ENCODE measurements at regions not wholly inside any gene's neighbourhood (a gene's known extent, or its start where the extent isn't known, plus 50 kb on each side); places are given as distances from the start of the nearest gene placed in this dataset.

GRCh38 chr16:52235186-52235585, 311.8 kb downstream of the TOX3 start:
- no peak for DNase-seq (ENCODE audit: low read depth in 2 of 2)

- DNase-seq (ENCODE audit: low read depth in 2 of 2): no peak
These were observed 312.3 kb downstream of the TOX3 start for GRCh38 chr16:52234626-52235025.

- DNase-seq (ENCODE audit: low read depth in 2 of 2): no peak
These were observed 317.5 kb downstream of the TOX3 start for GRCh38 chr16:52229471-52229870.

- no peak for DNase-seq (ENCODE audit: low read depth in 2 of 2)
These were observed 319.1 kb downstream of the TOX3 start for GRCh38 chr16:52227851-52228250.

GRCh38 chr16:52212841-52213240, 334.1 kb downstream of the TOX3 start:
- no peak for DNase-seq (ENCODE audit: low read depth in 2 of 2)

GRCh38 chr16:52209227-52209626, 337.7 kb downstream of the TOX3 start:
- no peak for DNase-seq (ENCODE audit: low read depth in 2 of 2)

GRCh38 chr16:52203096-52203495, 343.8 kb downstream of the TOX3 start:
- no peak for DNase-seq (ENCODE audit: low read depth in 2 of 2)

GRCh38 chr16:52193441-52193840, 353.5 kb downstream of the TOX3 start:
- no peak for DNase-seq (ENCODE audit: low read depth in 2 of 2)

- peak in 1 of 2 donors; percentile 5 for DNase-seq (ENCODE audit: low read depth in 2 of 2)
These were observed 355.3 kb downstream of the TOX3 start for GRCh38 chr16:52191531-52192134.

GRCh38 chr16:52184336-52184735, 362.6 kb downstream of the TOX3 start:
- no peak for DNase-seq (ENCODE audit: low read depth in 2 of 2)

GRCh38 chr16:52182840-52183239, 364.1 kb downstream of the TOX3 start:
- DNase-seq (ENCODE audit: low read depth in 2 of 2): no peak

GRCh38 chr16:52174168-52174567, 372.8 kb downstream of the TOX3 start:
- no peak for DNase-seq (ENCODE audit: low read depth in 2 of 2)

GRCh38 chr16:52171481-52171880, 375.5 kb downstream of the TOX3 start:
- DNase-seq (ENCODE audit: low read depth in 2 of 2): no peak

GRCh38 chr16:52167328-52167727, 379.6 kb downstream of the TOX3 start:
- no peak for DNase-seq (ENCODE audit: low read depth in 2 of 2)

- no peak for DNase-seq (ENCODE audit: low read depth in 2 of 2)
These were observed 381.0 kb downstream of the TOX3 start for GRCh38 chr16:52165961-52166360.

- no peak for DNase-seq (ENCODE audit: low read depth in 2 of 2)
These were observed 397.9 kb downstream of the TOX3 start for GRCh38 chr16:52149003-52149402.

- DNase-seq (ENCODE audit: low read depth in 2 of 2): no peak
These were observed 405.1 kb downstream of the TOX3 start for GRCh38 chr16:52141871-52142270.

GRCh38 chr16:52128361-52128760, 418.6 kb downstream of the TOX3 start:
- no peak for DNase-seq (ENCODE audit: low read depth in 2 of 2)

- DNase-seq (ENCODE audit: low read depth in 2 of 2): no peak
These were observed 423.1 kb downstream of the TOX3 start for GRCh38 chr16:52123842-52124241.

GRCh38 chr16:52123061-52123839, 423.7 kb downstream of the TOX3 start:
- no peak for DNase-seq (ENCODE audit: low read depth in 2 of 2)

- DNase-seq (ENCODE audit: low read depth in 2 of 2): no peak
These were observed 429.8 kb downstream of the TOX3 start for GRCh38 chr16:52117171-52117570.

GRCh38 chr16:52114379-52114778, 432.6 kb downstream of the TOX3 start:
- no peak for DNase-seq (ENCODE audit: low read depth in 2 of 2)

- no peak for DNase-seq (ENCODE audit: low read depth in 2 of 2)
These were observed 433.3 kb downstream of the TOX3 start for GRCh38 chr16:52113533-52114183.
